ENCODE measurements at regions not wholly inside any gene's neighbourhood (a gene's known extent, or its start where the extent isn't known, plus 50 kb on each side); places are given as distances from the start of the nearest gene placed in this dataset.

GRCh38 chr4:126969360-126970235 is 663.2 kb upstream of the INTU start:
- TF ChIP-seq EZH2phosphoT487 (IDR thresholded peaks at IDR 0.05; ENCODE audit: insufficient read depth, low read depth), result no peak
- TF ChIP-seq EZH2 (IDR thresholded peaks at IDR 0.05; ENCODE audit: insufficient read depth, poor library complexity, severe bottlenecking), result no peak

Data from GM23248 (cell line).